DOHH2 (cell line): ENCODE measurements at regions not wholly inside any gene's neighbourhood (a gene's known extent, or its start where the extent isn't known, plus 50 kb on each side); places are given as distances from the start of the nearest gene placed in this dataset.

Source experiments
- H3F3A ChIP-seq: fragments of 200-600 bp; sonication (generic), shearing (Covaris generic); 2 replicates; pipeline ENCODE4 v1.6.0; 2016; ENCODE audit warnings: antibody characterized with exemption, mild to moderate bottlenecking; ENCODE audit not compliant: control insufficient read depth, insufficient read depth
- H3K27ac ChIP-seq: fragments of 200-600 bp; sonication (generic); 2 replicates; pipeline ENCODE4 v1.5.1; 2014; ENCODE audit warnings: low read depth, mild to moderate bottlenecking, low read length, moderate library complexity
- H3K27me3 ChIP-seq: fragments of 200-600 bp; sonication (generic); 2 replicates; pipeline ENCODE4 v1.6.1; 2014; ENCODE audit warnings: mild to moderate bottlenecking, low read length, mixed read lengths; ENCODE audit not compliant: control insufficient read depth
- H3K36me3 ChIP-seq: fragments of 200-600 bp; sonication (generic); 2 replicates; pipeline ENCODE4 v1.6.1; 2014; ENCODE audit warnings: mild to moderate bottlenecking, low read length, moderate library complexity, mixed read lengths; ENCODE audit not compliant: control insufficient read depth
- H3K4me1 ChIP-seq: fragments of 200-600 bp; sonication (generic); 2 replicates; pipeline ENCODE4 v1.6.1; 2014; ENCODE audit warnings: mild to moderate bottlenecking, low read length, mixed read lengths; ENCODE audit not compliant: control insufficient read depth
- H3K4me2 ChIP-seq: fragments of 200-600 bp; sonication (generic); 2 replicates; pipeline ENCODE4 v1.6.0; 2014; ENCODE audit warnings: mild to moderate bottlenecking, low read length, moderate library complexity
- H3K4me3 ChIP-seq: fragments of 200-600 bp; sonication (generic); 2 replicates; pipeline ENCODE4 v1.5.1; 2014; ENCODE audit warnings: mild to moderate bottlenecking, low read length, mixed read lengths
- H3K79me2 ChIP-seq: fragments of 200-600 bp; sonication (generic); 2 replicates; pipeline ENCODE4 v1.6.1; 2014; ENCODE audit warnings: mild to moderate bottlenecking, low read length, mixed read lengths; ENCODE audit not compliant: control insufficient read depth
- H3K9me2 ChIP-seq: fragments of 200-600 bp; sonication (generic); replicated peaks from 2 replicates; pipeline ENCODE4 v1.6.1; 2014; ENCODE audit warnings: mild to moderate bottlenecking, low read length, mixed read lengths; ENCODE audit not compliant: control insufficient read depth
- H3K9me3 ChIP-seq: fragments of 200-600 bp; sonication (generic); 2 replicates; pipeline ENCODE4 v1.6.1; 2014; ENCODE audit warnings: antibody characterized with exemption, low read length, mixed read lengths; ENCODE audit not compliant: control insufficient read depth, insufficient read depth
- H4K20me1 ChIP-seq: fragments of 200-600 bp; sonication (generic); 2 replicates; pipeline ENCODE4 v1.6.0; 2014; ENCODE audit warnings: low read depth, mild to moderate bottlenecking, antibody characterized with exemption, low read length, moderate library complexity; ENCODE audit not compliant: control insufficient read depth, insufficient read depth
- CTCF ChIP-seq: fragments of 200-600 bp; sonication (generic); IDR thresholded peaks from one replicate; pipeline ENCODE4 v1.5.1; 2014; ENCODE audit warnings: antibody characterized with exemption, mild to moderate bottlenecking, low read depth, low read length; ENCODE audit not compliant: poor library complexity, severe bottlenecking
- EZH2phosphoT487 ChIP-seq: fragments of 200-600 bp; sonication (generic); IDR thresholded peaks from 2 replicates; pipeline ENCODE4 v1.6.1; 2017; ENCODE audit warnings: borderline replicate concordance, mild to moderate bottlenecking, antibody characterized with exemption, low read length, moderate library complexity, mixed read lengths

DNA sequence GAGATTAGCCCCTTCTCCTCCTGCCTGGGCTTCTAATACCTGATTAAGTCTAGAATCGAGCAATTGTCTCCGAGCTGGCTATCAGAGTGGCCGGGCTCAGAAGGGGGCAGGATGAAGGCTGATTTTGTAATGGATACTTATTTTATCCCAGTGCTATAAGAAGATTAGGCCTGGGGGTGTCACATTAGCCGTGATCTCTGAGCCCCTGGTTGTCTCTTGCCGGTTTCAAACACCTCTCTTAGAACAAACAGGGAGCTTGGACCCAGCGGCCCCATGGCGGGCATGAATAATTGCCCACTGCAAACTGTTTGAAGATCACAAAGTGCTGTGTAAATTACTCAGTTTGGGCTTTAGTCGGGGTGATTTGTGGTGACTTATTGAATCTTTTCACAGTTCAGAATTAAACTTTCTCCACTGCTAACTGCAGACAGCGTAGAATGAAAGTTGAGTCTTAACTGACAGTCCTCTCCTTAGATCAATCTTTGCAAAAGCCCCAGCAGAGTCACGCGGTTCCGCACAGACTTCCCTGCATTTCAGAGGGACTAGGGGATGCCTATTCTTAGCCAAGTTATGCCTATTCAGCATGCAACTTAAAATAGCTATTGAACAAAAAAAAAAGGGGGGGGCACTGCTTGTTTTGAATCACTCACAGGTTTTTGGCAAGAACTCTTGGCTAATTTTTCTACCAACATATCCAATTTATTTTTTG is 200.6 kb upstream of the IRX1 start:
- no peaks in the 10 kb centered on the region for H4K20me1 ChIP-seq
- H3K79me2 ChIP-seq = no peaks in the 10 kb centered on the region
- no peak overlapping the region for H3K4me3 ChIP-seq
- peaks cover 14% of the 10 kb centered on the region; the same call in 1 of the 2 replicates for H3K9me3 ChIP-seq
- H3K4me2 ChIP-seq = no peak overlapping the region
- no peak for TF ChIP-seq CTCF
- no peak for TF ChIP-seq EZH2phosphoT487
- H3K27me3 ChIP-seq = no peaks in the 10 kb centered on the region
- no peaks in the 10 kb centered on the region for H3F3A ChIP-seq
- H3K27ac ChIP-seq = no peak overlapping the region
- no peaks in the 10 kb centered on the region for H3K36me3 ChIP-seq
- H3K4me1 ChIP-seq = no peaks in the 10 kb centered on the region
- no peaks in the 10 kb centered on the region for H3K9me2 ChIP-seq

GRCh38 chr5:3393920-3394597 is 201.6 kb upstream of the IRX1 start:
- TF ChIP-seq CTCF (no peak), EZH2phosphoT487 (no peak)
- Histone ChIP-seq H3K4me1 (no peaks in the 10 kb centered on the region), H4K20me1 (no peaks in the 10 kb centered on the region), H3K79me2 (no peaks in the 10 kb centered on the region), H3K4me3 (no peak overlapping the region), H3F3A (no peaks in the 10 kb centered on the region), H3K4me2 (no peak overlapping the region), H3K36me3 (no peaks in the 10 kb centered on the region), H3K9me2 (no peaks in the 10 kb centered on the region), H3K27ac (no peak overlapping the region), H3K9me3 (peaks cover 9% of the 10 kb centered on the region; the same call in 1 of the 2 replicates), H3K27me3 (no peaks in the 10 kb centered on the region)

GRCh38 chr5:3393122-3393919 is 202.3 kb upstream of the IRX1 start:
- H4K20me1 ChIP-seq = no peaks in the 10 kb centered on the region
- no peak overlapping the region for H3K4me2 ChIP-seq
- no peaks in the 10 kb centered on the region for H3K27me3 ChIP-seq
- no peak overlapping the region for H3K27ac ChIP-seq
- no peaks in the 10 kb centered on the region for H3K9me2 ChIP-seq
- H3F3A ChIP-seq = no peaks in the 10 kb centered on the region
- H3K4me3 ChIP-seq = no peak overlapping the region
- no peaks in the 10 kb centered on the region for H3K79me2 ChIP-seq
- H3K9me3 ChIP-seq = peaks cover 9% of the 10 kb centered on the region; the same call in 1 of the 2 replicates
- TF ChIP-seq EZH2phosphoT487 = no peak
- no peak for TF ChIP-seq CTCF
- no peaks in the 10 kb centered on the region for H3K4me1 ChIP-seq
- H3K36me3 ChIP-seq = no peaks in the 10 kb centered on the region
